ENCODE measurements at regions not wholly inside any gene's neighbourhood (a gene's known extent, or its start where the extent isn't known, plus 50 kb on each side); places are given as distances from the start of the nearest gene placed in this dataset.

- TF ChIP-seq CTCF (IDR thresholded peaks at IDR 0.05; ENCODE audit: low read depth, low read length), result no peak
- DNase-seq (ENCODE audit: extremely low read depth, low read depth), result no peak
These were observed 208.6 kb downstream of the DRD1 start for GRCh38 chr5:175235251-175235960.

- DNase-seq (ENCODE audit: extremely low read depth, low read depth), result no peak
These were observed 213.7 kb downstream of the DRD1 start for GRCh38 chr5:175230299-175230698.

GRCh38 chr5:175226506-175226905 lies 217.5 kb downstream of the DRD1 start:
- TF ChIP-seq CTCF (IDR thresholded peaks at IDR 0.05; ENCODE audit: low read depth, low read length), result no peak
- DNase-seq (ENCODE audit: extremely low read depth, low read depth), result no peak

More at GRCh38 chr5:175230299-175230698, 213.7 kb downstream of the DRD1 start:
- TF ChIP-seq CTCF (IDR thresholded peaks at IDR 0.05; ENCODE audit: low read depth, low read length), result no peak

- no peak for TF ChIP-seq CTCF (IDR thresholded peaks at IDR 0.05; ENCODE audit: low read depth, low read length)
- DNase-seq (ENCODE audit: extremely low read depth, low read depth), result no peak
These were observed 220.7 kb downstream of the DRD1 start for GRCh38 chr5:175223291-175223690.

GRCh38 chr5:175222621-175223020 lies 221.4 kb downstream of the DRD1 start:
- TF ChIP-seq CTCF (IDR thresholded peaks at IDR 0.05; ENCODE audit: low read depth, low read length), result no peak
- no peak for DNase-seq (ENCODE audit: extremely low read depth, low read depth)

- TF ChIP-seq CTCF (IDR thresholded peaks at IDR 0.05; ENCODE audit: low read depth, low read length), result no peak
- DNase-seq (ENCODE audit: extremely low read depth, low read depth), result no peak
These were observed 223.4 kb downstream of the DRD1 start for GRCh38 chr5:175220549-175220948.

- no peak for DNase-seq (ENCODE audit: extremely low read depth, low read depth)
- TF ChIP-seq CTCF (IDR thresholded peaks at IDR 0.05; ENCODE audit: low read depth, low read length), result no peak
These were observed 224.6 kb downstream of the DRD1 start for GRCh38 chr5:175219366-175219765.

Measured in AG09319 (cell line).